Pancreas (tissue), 10 donors: ENCODE measurements at regions not wholly inside any gene's neighbourhood (a gene's known extent, or its start where the extent isn't known, plus 50 kb on each side); places are given as distances from the start of the nearest gene placed in this dataset.

Experiments used
- ATAC-seq, 4 donors: fragments of 200-7000 bp; cut with Tn5 transposase; one replicate each; pipeline versions ENCODE4 v1.8.0 to v1.9.1; 2020; ENCODE audit warnings: mild to moderate bottlenecking in 4 of 4, moderate library complexity in 4 of 4
- DNase-seq, 6 donors: peaks; one replicate each; pipeline ENCODE4 v3.0.0-alpha.2; 2020
- FAIRE-seq: peaks from 2 replicates; lab custom pipeline; 2012; peaks lifted over from hg19 to GRCh38; lab: Jason Lieb, UNC
- H3K27ac ChIP-seq, 4 donors: fragments of 200-600 bp; sonication (generic); 1 replicate in 3 of 4; 2 replicates in 1 of 4; pipeline versions ENCODE4 v1.5.0 to v1.8.0; 2020
- H3K27me3 ChIP-seq, 4 donors: fragments of 200-600 bp; one replicate each; pipeline ENCODE4 v1.8.0; 2021
- H3K36me3 ChIP-seq, 3 donors: fragments of 200-600 bp; sonication (generic) in 1 of 3; one replicate each; pipeline versions ENCODE4 v1.5.0 to v1.8.0; 2020 to 2021
- H3K4me1 ChIP-seq, 3 donors: fragments of 200-600 bp; one replicate each; pipeline ENCODE4 v1.8.0; 2021
- H3K4me3 ChIP-seq, 4 donors: fragments of 200-600 bp; sonication (generic) in 2 of 4; one replicate each; pipeline versions ENCODE4 v1.5.0 to v1.8.0; 2020 to 2021
- H3K9me3 ChIP-seq, 4 donors: fragments of 200-600 bp; one replicate each; pipeline ENCODE4 v1.8.0; 2021
- CTCF ChIP-seq, 4 donors: fragments of 200-600 bp; sonication (generic) in 3 of 4; IDR thresholded peaks; one replicate each; pipeline versions ENCODE4 v1.5.0 to v1.8.0; 2021; ENCODE audit warnings: antibody characterized with exemption in 4 of 4
- WGBS, 2 donors: extraction: QIAGEN DNeasy Blood & Tissue Kit; methylation state at CpG; one replicate each; pipeline ENCODE4 v1.1.7; 2013; 5-methylcytosine and 5-hydroxymethylcytosine counted together
- intact Hi-C, 3 donors: fragments of 100-400 bp; cut with DNase I; formaldehyde crosslinking; loops; one replicate each; pipeline versions ENCODE4 v1.11.1 to v1.14.2; 2022
- donor health status: healthy with polysubstance abuse.
- donor health status: DM: no; HTN: no; CAD: no; lungs with moderate emphysema.
- donor health status: DM: no; HTN: no; CAD: no.
- donor health status: control.
- donor health status: control.
- donor health status: Bipolar disorder and iron deficiency.
- donor health status: DM: yes; HTN: yes; CAD: no.
- donor health status: DM: no; HTN: no; CAD: no.
- donor health status: DM: no; HTN: no; CAD: no.
- donor health status: DM: yes; HTN: yes; CAD: no.

GRCh38 chr13:103451656-103452055 is 385.4 kb upstream of the SLC10A2 start:
- DNase-seq (no peak), ATAC-seq (no peak), FAIRE-seq (no peak)
- no peak for TF ChIP-seq CTCF (IDR thresholded peaks at IDR 0.05)
- no peaks in the 10 kb centered on the region for H3K36me3 ChIP-seq
- H3K4me1 ChIP-seq = no peaks in the 10 kb centered on the region
- intact Hi-C loops = no loop called here
- H3K9me3 ChIP-seq = no peaks in the 10 kb centered on the region
- no peak overlapping the region for H3K27ac ChIP-seq
- H3K27me3 ChIP-seq = no peaks in the 10 kb centered on the region
- WGBS, 2 donors = 57 to 76% methylated on average over 2 of the region's 2 CpGs
- H3K4me3 ChIP-seq = no peak overlapping the region

GRCh38 chr13:103443604-103444003 is 377.4 kb upstream of the SLC10A2 start:
- Histone ChIP-seq H3K4me1 (no peaks in the 10 kb centered on the region), H3K4me3 (no peak overlapping the region), H3K27me3 (no peaks in the 10 kb centered on the region), H3K36me3 (no peaks in the 10 kb centered on the region), H3K9me3 (no peaks in the 10 kb centered on the region), H3K27ac (no peak overlapping the region)
- 43 to 65% methylated on average over 4 of the region's 4 CpGs for WGBS, 2 donors
- intact Hi-C loops = no loop called here
- FAIRE-seq (no peak), DNase-seq (no peak), ATAC-seq (no peak)
- TF ChIP-seq CTCF (IDR thresholded peaks at IDR 0.05) = no peak

GRCh38 chr13:103437651-103438050 is 371.4 kb upstream of the SLC10A2 start:
- ATAC-seq (no peak), DNase-seq (no peak), FAIRE-seq (no peak)
- Histone ChIP-seq H3K4me3 (no peak overlapping the region), H3K4me1 (no peaks in the 10 kb centered on the region), H3K36me3 (no peaks in the 10 kb centered on the region), H3K27me3 (no peaks in the 10 kb centered on the region), H3K9me3 (no peaks in the 10 kb centered on the region), H3K27ac (no peak overlapping the region)
- TF ChIP-seq CTCF (IDR thresholded peaks at IDR 0.05) = no peak
- intact Hi-C loops = no loop called here
- WGBS, 2 donors = 44 to 56% methylated on average over 1 of the region's 1 CpG

- FAIRE-seq = no peak
- no peak for ATAC-seq
- no peak for TF ChIP-seq CTCF (IDR thresholded peaks at IDR 0.05)
- Histone ChIP-seq H3K4me3 (no peak overlapping the region), H3K36me3 (no peaks in the 10 kb centered on the region), H3K27me3 (no peaks in the 10 kb centered on the region), H3K27ac (no peak overlapping the region), H3K9me3 (no peaks in the 10 kb centered on the region), H3K4me1 (no peaks in the 10 kb centered on the region)
- no peak for DNase-seq
- intact Hi-C loops = no loop called here
- 56 to 70% methylated on average over 10 of the region's 10 CpGs for WGBS, 2 donors
Observed at GRCh38 chr13:103436057-103436654, 369.9 kb upstream of the SLC10A2 start.

GRCh38 chr13:103431856-103432255 is 365.6 kb upstream of the SLC10A2 start:
- Histone ChIP-seq H3K9me3 (no peaks in the 10 kb centered on the region), H3K4me3 (no peak overlapping the region), H3K27ac (no peak overlapping the region), H3K4me1 (no peaks in the 10 kb centered on the region), H3K36me3 (no peaks in the 10 kb centered on the region), H3K27me3 (no peaks in the 10 kb centered on the region)
- DNase-seq (no peak), ATAC-seq (no peak), FAIRE-seq (no peak)
- intact Hi-C loops = no loop called here
- no peak for TF ChIP-seq CTCF (IDR thresholded peaks at IDR 0.05)
- 51 to 62% methylated on average over 3 of the region's 3 CpGs for WGBS, 2 donors
